Endothelial cell of umbilical vein (primary cell): ENCODE measurements at regions not wholly inside any gene's neighbourhood (a gene's known extent, or its start where the extent isn't known, plus 50 kb on each side); places are given as distances from the start of the nearest gene placed in this dataset.

Source experiments
- BruUV-seq: library from RNA; stranded (reverse); fragments of 400-500 nt; replicated peaks from 2 replicates; lab custom pipeline; 2021; lab: Mats Ljungman, UMichigan
- CTCF ChIA-PET: fragments of 300-600, 350-600 bp; sonication (Branson Sonifier 250); formaldehyde crosslinking; loops from one replicate; lab custom pipeline; 2021; ENCODE audit warnings: antibody characterized with exemption, inconsistent platforms; lab: Charles Lee
- POLR2A ChIA-PET: fragments of 300-600, 350-600 bp; sonication (Branson Sonifier 250); formaldehyde crosslinking; loops from one replicate; lab custom pipeline; 2021; ENCODE audit warnings: antibody characterized with exemption, inconsistent platforms; lab: Charles Lee
- DNase-seq: peaks from one replicate; pipeline ENCODE4 v3.0.0-alpha.2; 2011; ENCODE audit warnings: low read depth, low spot score
- FAIRE-seq: peaks from 2 replicates; lab custom pipeline; 2011; peaks lifted over from hg19 to GRCh38; lab: Jason Lieb, UNC
- H2AFZ ChIP-seq: 2 replicates; pipeline ENCODE4 v1.6.0; 2012; ENCODE audit warnings: low read depth, low read length, control low read depth, inconsistent platforms
- H3K27ac ChIP-seq: 2 replicates; pipeline ENCODE4 v1.5.1; 2011; ENCODE audit warnings: low read depth, mild to moderate bottlenecking, control low read depth, low read length, moderate library complexity; ENCODE audit not compliant: insufficient read depth
- H3K27me3 ChIP-seq, 2 experiments: 2 replicates each; pipeline versions ENCODE4 v1.6.0 to v1.6.1; 2011; ENCODE audit warnings: low read length in 2 of 2, mixed read lengths in 1 of 2; ENCODE audit not compliant: control insufficient read depth in 2 of 2, insufficient read depth in 2 of 2
- H3K36me3 ChIP-seq, 2 experiments: 2 replicates in 1 of 2; 3 replicates in 1 of 2; pipeline ENCODE4 v1.5.1; 2011; ENCODE audit warnings: low read length in 2 of 2, mild to moderate bottlenecking in 1 of 2, moderate library complexity in 1 of 2; ENCODE audit not compliant: control insufficient read depth in 2 of 2, insufficient read depth in 2 of 2; ENCODE audit errors: extremely low read depth in 1 of 2
- H3K4me1 ChIP-seq: 3 replicates; pipeline ENCODE4 v1.5.1; 2011; ENCODE audit warnings: mild to moderate bottlenecking, low read length; ENCODE audit not compliant: control insufficient read depth, insufficient read depth; ENCODE audit errors: extremely low read depth
- H3K4me2 ChIP-seq: 2 replicates; pipeline ENCODE4 v1.6.1; 2011; ENCODE audit warnings: low read length, control low read depth, mixed read lengths; ENCODE audit not compliant: insufficient read depth
- H3K4me3 ChIP-seq, 3 experiments: fragments of 200-600 bp in 1 of 3; sonication (generic), shearing (Covaris generic) in 1 of 3; replicated peaks in 1 of 3; 2 replicates each; pipeline ENCODE4 v1.5.1; 2011 to 2016; ENCODE audit warnings: control low read depth in 3 of 3, low read length in 3 of 3, mild to moderate bottlenecking in 2 of 3, inconsistent platforms in 1 of 3, low read depth in 1 of 3, moderate library complexity in 1 of 3; ENCODE audit not compliant: insufficient read depth in 1 of 3
- H3K79me2 ChIP-seq: 2 replicates; pipeline ENCODE4 v1.6.0; 2012; ENCODE audit warnings: low read length, inconsistent platforms; ENCODE audit not compliant: control insufficient read depth, insufficient read depth
- H3K9ac ChIP-seq: replicated peaks from 2 replicates; pipeline ENCODE3; 2011; ENCODE audit warnings: low read length, control low read depth; ENCODE audit not compliant: insufficient read depth; ENCODE audit errors: extremely low read depth
- H3K9me1 ChIP-seq: replicated peaks from 3 replicates; pipeline ENCODE4 v1.6.0; 2011; ENCODE audit warnings: mild to moderate bottlenecking, low read length; ENCODE audit not compliant: control insufficient read depth, insufficient read depth; ENCODE audit errors: extremely low read depth
- H3K9me3 ChIP-seq: replicated peaks from 2 replicates; pipeline ENCODE4 v1.5.1; 2012; ENCODE audit warnings: low read length, inconsistent platforms; ENCODE audit not compliant: control insufficient read depth, insufficient read depth
- H4K20me1 ChIP-seq: replicated peaks from 2 replicates; pipeline ENCODE3; 2011; ENCODE audit warnings: mild to moderate bottlenecking, low read length; ENCODE audit not compliant: control insufficient read depth, insufficient read depth; ENCODE audit errors: extremely low read depth
- JUN ChIP-seq: IDR thresholded peaks from 2 replicates; pipeline ENCODE4 v1.6.1; 2011; ENCODE audit warnings: borderline replicate concordance, low read depth; ENCODE audit not compliant: insufficient read length, insufficient read depth
- POLR2AphosphoS5 ChIP-seq: IDR thresholded peaks from 2 replicates; pipeline ENCODE4 v1.6.1; 2012; ENCODE audit warnings: low read depth, mild to moderate bottlenecking, control low read depth, low read length, moderate library complexity; ENCODE audit not compliant: insufficient read depth
- dilution Hi-C: fragments of 300-500 bp; cut with MboI; formaldehyde crosslinking; loops from one replicate; pipeline ENCODE4 v1.15.0; 2019; ENCODE audit warnings: low sequenced_read_pairs; ENCODE audit not compliant: extremely low pct_ligation_motif_present
- intact Hi-C: fragments of 100-400 bp; cut with micrococcal nuclease; formaldehyde crosslinking; loops from one replicate; pipeline ENCODE4 v1.10.0; 2022

GRCh38 chr17:63138713-63139112, 172.7 kb downstream of the TANC2 start:
- Histone ChIP-seq H3K79me2 (no peaks in the 10 kb centered on the region), H3K4me1 (no peaks in the 10 kb centered on the region), H3K4me2 (no peak overlapping the region), H3K9me3 (no peaks in the 10 kb centered on the region), H4K20me1 (no peaks in the 10 kb centered on the region), H3K27ac (no peak overlapping the region), H3K4me3 (no peak overlapping the region), H3K36me3 (no peaks in the 10 kb centered on the region), H3K9me1 (no peaks in the 10 kb centered on the region), H3K27me3 (no peaks in the 10 kb centered on the region), H2AFZ (no peak overlapping the region), H3K9ac (no peak overlapping the region)
- DNase-seq (no peak), FAIRE-seq (no peak)
- intact Hi-C loops (no loop called here), dilution Hi-C loops (no loop called here)
- ChIA-PET POLR2A (no interaction called here), CTCF (interaction anchor here (0.8 to 2.0 kb wide), 3 partner anchors 15 to 267 kb away, joined by 4 to 7 read pairs (median 4); no protein-coding TSS in a partner anchor)
- no TSS peak for BruUV-seq
- no peak for TF ChIP-seq POLR2AphosphoS5

GRCh38 chr17:63139356-63139755, 173.3 kb downstream of the TANC2 start:
- no peak overlapping the region for H3K4me3 ChIP-seq
- ChIA-PET CTCF (interaction anchor here (1.3 to 1.4 kb wide), 2 partner anchors 20 to 144 kb away, joined by 3 read pairs; no protein-coding TSS in a partner anchor), POLR2A (no interaction called here)
- no peaks in the 10 kb centered on the region for H3K36me3 ChIP-seq
- dilution Hi-C loops = no loop called here
- TF ChIP-seq JUN = no peak
- intact Hi-C loops = no loop called here
- no peak overlapping the region for H2AFZ ChIP-seq
- no peaks in the 10 kb centered on the region for H4K20me1 ChIP-seq
- no peak overlapping the region for H3K9ac ChIP-seq
- H3K4me2 ChIP-seq = no peak overlapping the region
- no peaks in the 10 kb centered on the region for H3K79me2 ChIP-seq
- no peaks in the 10 kb centered on the region for H3K27me3 ChIP-seq
- BruUV-seq = no TSS peak
- H3K9me1 ChIP-seq = no peaks in the 10 kb centered on the region
- H3K4me1 ChIP-seq = no peaks in the 10 kb centered on the region
- H3K27ac ChIP-seq = no peak overlapping the region
- no peak for DNase-seq
- no peaks in the 10 kb centered on the region for H3K9me3 ChIP-seq
- FAIRE-seq = no peak
